ENCODE measurements at regions not wholly inside any gene's neighbourhood (a gene's known extent, or its start where the extent isn't known, plus 50 kb on each side); places are given as distances from the start of the nearest gene placed in this dataset.

DNA sequence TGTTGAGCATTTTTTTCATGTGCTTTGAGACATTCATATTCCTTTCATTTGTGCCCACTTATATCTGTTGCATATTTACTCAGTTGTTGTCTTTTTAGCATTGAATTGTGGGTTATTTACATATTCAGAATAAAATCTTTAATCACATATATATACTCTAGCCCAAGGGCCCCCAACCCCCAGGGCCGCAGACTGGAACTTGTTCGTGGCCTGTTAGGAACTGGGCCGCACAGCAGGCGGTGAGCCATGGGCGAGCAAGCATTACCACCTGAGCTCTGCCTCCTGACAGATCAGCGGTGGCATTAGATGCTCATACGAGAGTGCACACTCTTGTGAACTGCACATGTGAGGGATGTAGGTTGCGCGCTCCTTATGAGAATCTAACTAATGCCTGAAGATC is 480.6 kb downstream of the KCTD8 start:
- TF ChIP-seq, protein P1, sequence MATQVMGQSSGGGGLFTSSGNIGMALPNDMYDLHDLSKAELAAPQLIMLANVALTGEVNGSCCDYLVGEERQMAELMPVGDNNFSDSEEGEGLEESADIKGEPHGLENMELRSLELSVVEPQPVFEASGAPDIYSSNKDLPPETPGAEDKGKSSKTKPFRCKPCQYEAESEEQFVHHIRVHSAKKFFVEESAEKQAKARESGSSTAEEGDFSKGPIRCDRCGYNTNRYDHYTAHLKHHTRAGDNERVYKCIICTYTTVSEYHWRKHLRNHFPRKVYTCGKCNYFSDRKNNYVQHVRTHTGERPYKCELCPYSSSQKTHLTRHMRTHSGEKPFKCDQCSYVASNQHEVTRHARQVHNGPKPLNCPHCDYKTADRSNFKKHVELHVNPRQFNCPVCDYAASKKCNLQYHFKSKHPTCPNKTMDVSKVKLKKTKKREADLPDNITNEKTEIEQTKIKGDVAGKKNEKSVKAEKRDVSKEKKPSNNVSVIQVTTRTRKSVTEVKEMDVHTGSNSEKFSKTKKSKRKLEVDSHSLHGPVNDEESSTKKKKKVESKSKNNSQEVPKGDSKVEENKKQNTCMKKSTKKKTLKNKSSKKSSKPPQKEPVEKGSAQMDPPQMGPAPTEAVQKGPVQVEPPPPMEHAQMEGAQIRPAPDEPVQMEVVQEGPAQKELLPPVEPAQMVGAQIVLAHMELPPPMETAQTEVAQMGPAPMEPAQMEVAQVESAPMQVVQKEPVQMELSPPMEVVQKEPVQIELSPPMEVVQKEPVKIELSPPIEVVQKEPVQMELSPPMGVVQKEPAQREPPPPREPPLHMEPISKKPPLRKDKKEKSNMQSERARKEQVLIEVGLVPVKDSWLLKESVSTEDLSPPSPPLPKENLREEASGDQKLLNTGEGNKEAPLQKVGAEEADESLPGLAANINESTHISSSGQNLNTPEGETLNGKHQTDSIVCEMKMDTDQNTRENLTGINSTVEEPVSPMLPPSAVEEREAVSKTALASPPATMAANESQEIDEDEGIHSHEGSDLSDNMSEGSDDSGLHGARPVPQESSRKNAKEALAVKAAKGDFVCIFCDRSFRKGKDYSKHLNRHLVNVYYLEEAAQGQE (IDR thresholded peaks at IDR 0.05; ENCODE audit: insufficient replicate concordance, low read depth): no peak
- TF ChIP-seq, protein P2, sequence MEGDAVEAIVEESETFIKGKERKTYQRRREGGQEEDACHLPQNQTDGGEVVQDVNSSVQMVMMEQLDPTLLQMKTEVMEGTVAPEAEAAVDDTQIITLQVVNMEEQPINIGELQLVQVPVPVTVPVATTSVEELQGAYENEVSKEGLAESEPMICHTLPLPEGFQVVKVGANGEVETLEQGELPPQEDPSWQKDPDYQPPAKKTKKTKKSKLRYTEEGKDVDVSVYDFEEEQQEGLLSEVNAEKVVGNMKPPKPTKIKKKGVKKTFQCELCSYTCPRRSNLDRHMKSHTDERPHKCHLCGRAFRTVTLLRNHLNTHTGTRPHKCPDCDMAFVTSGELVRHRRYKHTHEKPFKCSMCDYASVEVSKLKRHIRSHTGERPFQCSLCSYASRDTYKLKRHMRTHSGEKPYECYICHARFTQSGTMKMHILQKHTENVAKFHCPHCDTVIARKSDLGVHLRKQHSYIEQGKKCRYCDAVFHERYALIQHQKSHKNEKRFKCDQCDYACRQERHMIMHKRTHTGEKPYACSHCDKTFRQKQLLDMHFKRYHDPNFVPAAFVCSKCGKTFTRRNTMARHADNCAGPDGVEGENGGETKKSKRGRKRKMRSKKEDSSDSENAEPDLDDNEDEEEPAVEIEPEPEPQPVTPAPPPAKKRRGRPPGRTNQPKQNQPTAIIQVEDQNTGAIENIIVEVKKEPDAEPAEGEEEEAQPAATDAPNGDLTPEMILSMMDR (IDR thresholded peaks at IDR 0.05; ENCODE audit: insufficient read depth, low read length): no peak
- TF ChIP-seq POLR2AphosphoS5 (IDR thresholded peaks at IDR 0.05; ENCODE audit: low read depth) (no peak), SPI1 (IDR thresholded peaks at IDR 0.05; ENCODE audit: borderline replicate concordance, low read depth) (no peak), GABPA (IDR thresholded peaks at IDR 0.05; ENCODE audit: low read depth) (no peak)
